CD14-positive monocyte (primary cell): ENCODE measurements at regions not wholly inside any gene's neighbourhood (a gene's known extent, or its start where the extent isn't known, plus 50 kb on each side); places are given as distances from the start of the nearest gene placed in this dataset.

Source experiments
- DNase-seq, 3 donors: peaks; one replicate each; pipeline ENCODE4 v3.0.0-alpha.2; 2011 to 2022
- H2AFZ ChIP-seq: 2 replicates; pipeline ENCODE4 v1.6.0; 2012; ENCODE audit warnings: mild to moderate bottlenecking, low read depth, low read length, inconsistent platforms; ENCODE audit not compliant: insufficient read depth, poor library complexity, severe bottlenecking
- H3K27ac ChIP-seq, 2 donors: 1 replicate in 1 of 2; 2 replicates in 1 of 2; pipeline ENCODE4 v1.5.1; 2012 to 2013; ENCODE audit warnings: low read length in 2 of 2, control low read depth in 1 of 2, inconsistent platforms in 1 of 2, low read depth in 1 of 2, mild to moderate bottlenecking in 1 of 2
- H3K27me3 ChIP-seq, 2 donors: one replicate each; pipeline versions ENCODE4 v1.6.0 to v1.6.1; 2011 to 2013; ENCODE audit warnings: low read length in 2 of 2; ENCODE audit not compliant: control insufficient read depth in 2 of 2, insufficient read depth in 2 of 2
- H3K36me3 ChIP-seq, 2 donors: replicated peaks in 1 of 2; 1 replicate in 1 of 2; 2 replicates in 1 of 2; pipeline versions ENCODE4 v1.5.1 to v1.6.1; 2012 to 2013; ENCODE audit warnings: low read length in 2 of 2, control low read depth in 1 of 2, inconsistent platforms in 1 of 2, mild to moderate bottlenecking in 1 of 2; ENCODE audit not compliant: insufficient read depth in 2 of 2, control insufficient read depth in 1 of 2
- H3K4me1 ChIP-seq, 2 donors: 1 replicate in 1 of 2; 2 replicates in 1 of 2; pipeline versions ENCODE4 v1.5.1 to v1.6.1; 2012 to 2013; ENCODE audit warnings: low read length in 2 of 2, control low read depth in 1 of 2, inconsistent platforms in 1 of 2, mild to moderate bottlenecking in 1 of 2, moderate library complexity in 1 of 2; ENCODE audit not compliant: insufficient read depth in 2 of 2, control insufficient read depth in 1 of 2
- H3K4me2 ChIP-seq: replicated peaks from 2 replicates; pipeline ENCODE3; 2012; ENCODE audit warnings: low read length, moderate library complexity, mild to moderate bottlenecking; ENCODE audit not compliant: poor library complexity, severe bottlenecking; ENCODE audit errors: extremely low read depth
- H3K4me3 ChIP-seq, 3 experiments: fragments of 200-600 bp in 1 of 3; sonication (generic) in 1 of 3; replicated peaks in 1 of 3; 1 replicate in 2 of 3; 2 replicates in 1 of 3; pipeline ENCODE4 v1.5.1; 2011 to 2013; ENCODE audit warnings: low read length in 3 of 3, mild to moderate bottlenecking in 3 of 3, control low read depth in 2 of 3, low read depth in 2 of 3, inconsistent platforms in 1 of 3, moderate library complexity in 1 of 3
- H3K79me2 ChIP-seq: 2 replicates; pipeline ENCODE4 v1.6.0; 2012; ENCODE audit warnings: mild to moderate bottlenecking, control low read depth, inconsistent platforms, low read length, moderate library complexity; ENCODE audit not compliant: insufficient read depth
- H3K9ac ChIP-seq: 2 replicates; pipeline ENCODE4 v1.6.0; 2017; ENCODE audit warnings: low read length, mild to moderate bottlenecking; ENCODE audit not compliant: insufficient read depth, poor library complexity, severe bottlenecking
- H3K9me3 ChIP-seq, 2 donors: replicated peaks in 1 of 2; 1 replicate in 1 of 2; 2 replicates in 1 of 2; pipeline versions ENCODE4 v1.5.1 to v1.6.1; 2012 to 2013; ENCODE audit warnings: low read length in 2 of 2, control low read depth in 1 of 2; ENCODE audit not compliant: control insufficient read depth in 1 of 2, insufficient read depth in 1 of 2
- H4K20me1 ChIP-seq: 2 replicates; pipeline ENCODE4 v1.6.0; 2012; ENCODE audit warnings: mild to moderate bottlenecking, low read length, control low read depth, moderate library complexity; ENCODE audit not compliant: insufficient read depth
- H3K27ac Mint-ChIP-seq, 7 donors: one replicate each; pipeline ENCODE4 v1.8.0; 2020; ENCODE audit warnings: mild to moderate bottlenecking in 7 of 7, mixed read lengths in 7 of 7, moderate library complexity in 6 of 7, inconsistent platforms in 2 of 7
- H3K27me3 Mint-ChIP-seq, 3 donors: one replicate each; pipeline ENCODE4 v1.8.0; 2021 to 2022; ENCODE audit warnings: low read depth in 3 of 3, mild to moderate bottlenecking in 3 of 3, mixed read lengths in 3 of 3, moderate library complexity in 3 of 3, inconsistent platforms in 1 of 3
- H3K36me3 Mint-ChIP-seq, 2 donors: one replicate each; pipeline ENCODE4 v1.8.0; 2020; ENCODE audit warnings: mixed read lengths in 2 of 2, inconsistent platforms in 1 of 2, mild to moderate bottlenecking in 1 of 2
- H3K4me1 Mint-ChIP-seq: one replicate; pipeline ENCODE4 v1.8.0; 2020; ENCODE audit warnings: mild to moderate bottlenecking, mixed read lengths
- H3K4me3 Mint-ChIP-seq, 2 donors: one replicate each; pipeline ENCODE4 v1.8.0; 2020; ENCODE audit warnings: mild to moderate bottlenecking in 2 of 2, mixed read lengths in 2 of 2, moderate library complexity in 1 of 2
- H3K9me3 Mint-ChIP-seq, 7 donors: one replicate each; pipeline ENCODE4 v1.8.0; 2020 to 2022; ENCODE audit warnings: mixed read lengths in 7 of 7, mild to moderate bottlenecking in 6 of 7, moderate library complexity in 6 of 7, inconsistent platforms in 2 of 7
- WGBS: methylation state at CpG from one replicate; pipeline ENCODE4 v1.1.5; 2013; ENCODE audit warnings: missing lambda C conversion rate; ENCODE audit not compliant: insufficient coverage; 5-methylcytosine and 5-hydroxymethylcytosine counted together
- intact Hi-C, 2 donors: fragments of 100-400 bp; cut with micrococcal nuclease; formaldehyde crosslinking; loops; one replicate each; pipeline versions ENCODE4 v1.15.0 to v1.15.1; 2023
- TF ChIP-seq, protein P1 (sequence below): fragments of 200-600 bp; IDR thresholded peaks from one replicate; pipeline ENCODE4 v1.8.0; 2022; ENCODE audit warnings: antibody characterized with exemption, mild to moderate bottlenecking

DNA sequence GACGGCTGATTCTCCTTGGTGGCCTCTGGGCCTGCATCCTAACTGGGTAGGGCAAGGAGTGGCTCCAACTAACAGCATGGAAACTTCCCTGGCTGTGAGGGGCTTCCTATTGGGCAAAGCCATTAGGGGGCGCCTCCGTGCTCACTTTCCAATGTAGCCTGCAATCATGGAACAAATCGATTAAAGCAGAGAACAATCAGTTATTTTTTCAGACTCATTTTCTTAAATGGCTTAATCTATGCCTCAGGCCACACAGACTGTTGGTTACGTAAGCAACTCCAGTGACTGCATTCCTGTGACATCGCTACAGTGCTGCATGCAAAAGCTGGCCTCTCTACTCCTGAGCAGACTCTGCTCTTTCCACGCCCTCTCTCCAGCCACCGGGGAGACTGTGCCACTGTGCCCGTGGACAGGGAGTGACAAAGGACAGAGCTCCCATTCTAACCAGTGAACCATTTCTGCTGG lies 278.9 kb downstream of the KLF13 start:
- DNase-seq, result no peak
- Histone ChIP-seq H2AFZ (no peak overlapping the region), H3K4me3 (no peak overlapping the region), H3K9me3 (no peaks in the 10 kb centered on the region), H3K9ac (no peak overlapping the region), H3K4me1 (peaks cover 12 to 16% of the 10 kb centered on the region in 2 donors), H3K79me2 (no peaks in the 10 kb centered on the region), H3K27me3 (no peaks in the 10 kb centered on the region), H3K36me3 (no peaks in the 10 kb centered on the region), H4K20me1 (no peaks in the 10 kb centered on the region), H3K4me2 (no peak overlapping the region), H3K27ac (no peak overlapping the region)
- TF ChIP-seq, protein P1, sequence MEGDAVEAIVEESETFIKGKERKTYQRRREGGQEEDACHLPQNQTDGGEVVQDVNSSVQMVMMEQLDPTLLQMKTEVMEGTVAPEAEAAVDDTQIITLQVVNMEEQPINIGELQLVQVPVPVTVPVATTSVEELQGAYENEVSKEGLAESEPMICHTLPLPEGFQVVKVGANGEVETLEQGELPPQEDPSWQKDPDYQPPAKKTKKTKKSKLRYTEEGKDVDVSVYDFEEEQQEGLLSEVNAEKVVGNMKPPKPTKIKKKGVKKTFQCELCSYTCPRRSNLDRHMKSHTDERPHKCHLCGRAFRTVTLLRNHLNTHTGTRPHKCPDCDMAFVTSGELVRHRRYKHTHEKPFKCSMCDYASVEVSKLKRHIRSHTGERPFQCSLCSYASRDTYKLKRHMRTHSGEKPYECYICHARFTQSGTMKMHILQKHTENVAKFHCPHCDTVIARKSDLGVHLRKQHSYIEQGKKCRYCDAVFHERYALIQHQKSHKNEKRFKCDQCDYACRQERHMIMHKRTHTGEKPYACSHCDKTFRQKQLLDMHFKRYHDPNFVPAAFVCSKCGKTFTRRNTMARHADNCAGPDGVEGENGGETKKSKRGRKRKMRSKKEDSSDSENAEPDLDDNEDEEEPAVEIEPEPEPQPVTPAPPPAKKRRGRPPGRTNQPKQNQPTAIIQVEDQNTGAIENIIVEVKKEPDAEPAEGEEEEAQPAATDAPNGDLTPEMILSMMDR, result no peak
- Mint-ChIP-seq H3K27me3 (peaks cover 2 to 13% (median 9%) of the 10 kb centered on the region in 3 donors), H3K9me3 (peaks cover 4 to 10% (median 5%) of the 10 kb centered on the region in 7 donors), H3K36me3 (no peaks in the 10 kb centered on the region), H3K4me3 (no peak overlapping the region), H3K4me1 (peaks cover 22% of the 10 kb centered on the region), H3K27ac (peak overlapping the region in 1 of 7 donors; percentile 5)
- WGBS, result 84% methylated on average over 5 of the region's 9 CpGs
- intact Hi-C loops, result no loop called here

DNA sequence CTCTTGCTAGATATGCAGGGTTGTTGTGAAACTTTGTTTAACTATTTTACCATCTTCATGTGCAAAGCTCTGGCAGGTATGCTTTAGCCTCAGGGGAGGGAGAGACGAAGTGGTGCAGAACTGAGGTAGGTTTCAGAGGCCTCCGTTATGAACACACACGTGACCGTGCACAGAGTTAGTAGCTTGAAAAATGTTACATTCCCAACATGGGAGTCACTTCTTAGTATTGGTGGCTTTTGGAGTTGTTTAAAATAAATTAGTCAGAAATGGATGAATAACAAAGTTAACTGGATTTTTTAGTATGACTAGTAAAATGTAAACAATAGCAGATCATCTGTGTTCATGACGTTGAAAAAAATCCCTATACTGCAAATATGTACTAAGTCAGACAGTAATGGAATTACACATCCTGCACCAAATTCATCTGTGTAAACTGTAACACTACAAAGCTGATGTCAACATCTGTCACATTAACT lies 279.6 kb downstream of the KLF13 start:
- peaks cover 1 to 8% (median 3%) of the 10 kb centered on the region in 3 donors for H3K27me3 Mint-ChIP-seq
- H3K9me3 Mint-ChIP-seq, result peaks cover 3 to 10% (median 6%) of the 10 kb centered on the region in 7 donors
- intact Hi-C loops, result no loop called here
- H3K27ac Mint-ChIP-seq, result no peak overlapping the region
- H4K20me1 ChIP-seq, result no peaks in the 10 kb centered on the region
- no peak overlapping the region for H3K4me3 ChIP-seq
- peaks cover 12 to 16% of the 10 kb centered on the region in 2 donors for H3K4me1 ChIP-seq
- no peak for DNase-seq
- no peak overlapping the region for H3K4me2 ChIP-seq
- H3K9ac ChIP-seq, result no peak overlapping the region
- H2AFZ ChIP-seq, result no peak overlapping the region
- WGBS, result 100% methylated on average over 3 of the region's 5 CpGs
- TF ChIP-seq, protein P1, result no peak
- peaks cover 22% of the 10 kb centered on the region for H3K4me1 Mint-ChIP-seq
- no peaks in the 10 kb centered on the region for H3K9me3 ChIP-seq
- H3K4me3 Mint-ChIP-seq, result no peak overlapping the region
- no peaks in the 10 kb centered on the region for H3K79me2 ChIP-seq
- no peaks in the 10 kb centered on the region for H3K36me3 ChIP-seq
- no peak overlapping the region for H3K27ac ChIP-seq
- no peaks in the 10 kb centered on the region for H3K27me3 ChIP-seq
- H3K36me3 Mint-ChIP-seq, result no peaks in the 10 kb centered on the region
